Body of pancreas (tissue), 4 donors: ENCODE measurements at regions not wholly inside any gene's neighbourhood (a gene's known extent, or its start where the extent isn't known, plus 50 kb on each side); places are given as distances from the start of the nearest gene placed in this dataset.

Experiments
- ATAC-seq: fragments of 150-250 bp; one replicate; pipeline ENCODE4 v1.9.1; 2016
- DNase-seq, 4 donors: peaks; one replicate each; pipeline ENCODE4 v3.0.0-alpha.2; 2019
- H3K27ac ChIP-seq, 4 donors: fragments of 200-600 bp; sonication (generic); 1 replicate in 3 of 4; 2 replicates in 1 of 4; pipeline versions ENCODE4 v1.5.1 to v1.6.1; 2016 to 2019; ENCODE audit warnings: mild to moderate bottlenecking in 1 of 4, mixed read lengths in 1 of 4, moderate library complexity in 1 of 4
- H3K27me3 ChIP-seq, 2 donors: fragments of 200-600 bp; sonication (generic); one replicate each; pipeline ENCODE4 v1.6.0; 2016; ENCODE audit warnings: mild to moderate bottlenecking in 1 of 2
- H3K36me3 ChIP-seq, 2 donors: fragments of 200-600 bp; sonication (generic); replicated peaks in 1 of 2; 2 replicates each; pipeline ENCODE4 v1.5.1; 2016; ENCODE audit warnings: low read depth in 2 of 2; ENCODE audit not compliant: insufficient read depth in 1 of 2
- H3K4me1 ChIP-seq: fragments of 200-600 bp; sonication (generic); one replicate; pipeline ENCODE4 v1.6.0; 2016
- H3K4me3 ChIP-seq, 2 donors: fragments of 200-600 bp; sonication (generic); 1 replicate in 1 of 2; 2 replicates in 1 of 2; pipeline ENCODE4 v1.5.1; 2016 to 2019
- H3K9me3 ChIP-seq, 3 donors: fragments of 200-600 bp; sonication (generic); 1 replicate in 2 of 3; 2 replicates in 1 of 3; pipeline ENCODE4 v1.5.1; 2016
- POLR2A ChIP-seq, 3 donors: fragments of 450-650 bp; IDR thresholded peaks; one replicate each; pipeline ENCODE4 v1.6.1; 2016; ENCODE audit warnings: antibody characterized with exemption in 3 of 3, mild to moderate bottlenecking in 2 of 3
- whole genome bisulfite sequencing, 2 donors: methylation state at CpG; one replicate each; pipeline ENCODE4 v1.1.5; 2017; 5-methylcytosine and 5-hydroxymethylcytosine counted together
- intact Hi-C: fragments of 100-400 bp; cut with DNase I; formaldehyde crosslinking; loops from one replicate; pipeline ENCODE4 v1.15.1; 2023
- TF ChIP-seq, protein P1 (sequence below), 7 experiments: fragments of 450-650 bp in 4 of 7; fragments of 200-600 bp in 3 of 7; sonication (generic) in 3 of 7; IDR thresholded peaks; one replicate each; pipeline ENCODE4 v1.5.1; 2016 to 2019; ENCODE audit warnings: antibody characterized with exemption in 7 of 7

DNA sequence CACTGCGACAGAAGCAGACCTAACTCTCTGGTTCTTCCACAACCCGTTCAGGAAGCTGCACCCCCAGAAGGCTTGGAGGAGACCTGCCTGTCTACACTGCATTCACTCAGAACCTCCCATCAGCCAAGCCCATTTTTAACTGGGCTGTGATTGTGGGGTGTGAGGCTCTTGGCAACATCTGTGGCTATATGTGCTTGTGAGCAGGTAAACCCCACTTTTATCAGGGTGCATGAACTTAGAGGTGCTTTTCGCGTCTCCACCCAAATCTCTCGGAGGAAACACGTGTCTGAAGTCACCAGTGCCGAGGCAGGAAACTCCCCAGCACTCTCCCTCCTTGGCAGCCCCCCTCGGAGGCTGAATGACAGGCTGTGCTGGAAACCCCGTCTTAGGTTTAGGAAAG lies 158.2 kb upstream of the SALL3 start:
- no peak overlapping the region for H3K4me3 ChIP-seq
- no peak for DNase-seq

DNA sequence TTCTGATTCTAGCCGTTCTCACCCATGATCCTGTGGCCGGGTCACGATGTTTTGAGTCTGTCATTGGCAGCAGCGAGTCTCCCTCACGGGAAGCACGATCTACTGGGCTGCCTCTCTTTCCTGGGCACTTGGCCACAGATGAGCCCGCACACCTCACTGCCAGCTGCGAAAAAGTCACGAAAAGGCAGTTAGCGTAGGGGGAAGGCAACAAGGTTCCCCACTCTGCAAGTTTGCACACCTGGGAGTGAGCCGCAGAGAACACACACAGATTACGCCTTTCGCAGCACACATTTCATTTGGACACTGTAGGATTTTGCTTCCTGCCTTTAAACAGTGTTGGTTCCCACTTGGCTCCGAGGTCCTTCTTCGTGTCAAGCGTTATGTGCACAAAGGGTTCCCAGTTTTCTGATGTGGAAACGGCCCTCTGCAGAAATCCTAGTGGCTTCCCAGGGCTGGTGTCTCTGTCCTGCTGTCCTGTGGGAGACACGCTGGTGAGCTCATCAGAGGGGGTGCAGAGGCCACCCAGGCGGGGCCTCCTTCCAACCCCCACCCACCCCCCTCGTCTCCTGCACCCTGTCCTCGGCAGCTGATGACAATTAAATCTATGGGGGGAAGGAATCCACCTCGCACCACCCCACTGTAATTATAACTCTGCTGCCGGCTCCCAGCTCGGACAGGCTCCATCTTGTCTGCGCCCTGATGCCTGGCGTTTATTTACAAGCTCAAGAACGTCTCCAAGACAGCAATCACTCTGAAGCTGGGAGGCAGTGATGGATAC lies 157.3 kb upstream of the SALL3 start:
- no peaks in the 10 kb centered on the region for H3K36me3 ChIP-seq
- H3K27me3 ChIP-seq = peaks cover 0 to 5% of the 10 kb centered on the region in 2 donors
- no peaks in the 10 kb centered on the region for H3K9me3 ChIP-seq
- 53 to 65% methylated on average over 24 to 27 of the region's 27 CpGs for WGBS, 2 donors
- H3K4me1 ChIP-seq = no peaks in the 10 kb centered on the region
- no peak overlapping the region for H3K4me3 ChIP-seq
- no peak overlapping the region for H3K27ac ChIP-seq
- DNase-seq = no peak
- intact Hi-C loops = no loop called here
- no peak for TF ChIP-seq POLR2A (IDR thresholded peaks at IDR 0.05)
- TF ChIP-seq, protein P1, sequence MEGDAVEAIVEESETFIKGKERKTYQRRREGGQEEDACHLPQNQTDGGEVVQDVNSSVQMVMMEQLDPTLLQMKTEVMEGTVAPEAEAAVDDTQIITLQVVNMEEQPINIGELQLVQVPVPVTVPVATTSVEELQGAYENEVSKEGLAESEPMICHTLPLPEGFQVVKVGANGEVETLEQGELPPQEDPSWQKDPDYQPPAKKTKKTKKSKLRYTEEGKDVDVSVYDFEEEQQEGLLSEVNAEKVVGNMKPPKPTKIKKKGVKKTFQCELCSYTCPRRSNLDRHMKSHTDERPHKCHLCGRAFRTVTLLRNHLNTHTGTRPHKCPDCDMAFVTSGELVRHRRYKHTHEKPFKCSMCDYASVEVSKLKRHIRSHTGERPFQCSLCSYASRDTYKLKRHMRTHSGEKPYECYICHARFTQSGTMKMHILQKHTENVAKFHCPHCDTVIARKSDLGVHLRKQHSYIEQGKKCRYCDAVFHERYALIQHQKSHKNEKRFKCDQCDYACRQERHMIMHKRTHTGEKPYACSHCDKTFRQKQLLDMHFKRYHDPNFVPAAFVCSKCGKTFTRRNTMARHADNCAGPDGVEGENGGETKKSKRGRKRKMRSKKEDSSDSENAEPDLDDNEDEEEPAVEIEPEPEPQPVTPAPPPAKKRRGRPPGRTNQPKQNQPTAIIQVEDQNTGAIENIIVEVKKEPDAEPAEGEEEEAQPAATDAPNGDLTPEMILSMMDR (IDR thresholded peaks at IDR 0.05) = no peak
- no peak for ATAC-seq

More for the DNA sequence above, 158.2 kb upstream of the SALL3 start:
- TF ChIP-seq POLR2A (IDR thresholded peaks at IDR 0.05) = no peak
- TF ChIP-seq, protein P1 (IDR thresholded peaks at IDR 0.05) = no peak
- no peaks in the 10 kb centered on the region for H3K4me1 ChIP-seq
- no peaks in the 10 kb centered on the region for H3K36me3 ChIP-seq
- peaks cover 0 to 5% of the 10 kb centered on the region in 2 donors for H3K27me3 ChIP-seq
- H3K27ac ChIP-seq = no peak overlapping the region
- intact Hi-C loops = no loop called here
- WGBS, 2 donors = 0 to 47% methylated on average over 1 to 9 of the region's 9 CpGs
- no peak for ATAC-seq
- no peaks in the 10 kb centered on the region for H3K9me3 ChIP-seq

DNA sequence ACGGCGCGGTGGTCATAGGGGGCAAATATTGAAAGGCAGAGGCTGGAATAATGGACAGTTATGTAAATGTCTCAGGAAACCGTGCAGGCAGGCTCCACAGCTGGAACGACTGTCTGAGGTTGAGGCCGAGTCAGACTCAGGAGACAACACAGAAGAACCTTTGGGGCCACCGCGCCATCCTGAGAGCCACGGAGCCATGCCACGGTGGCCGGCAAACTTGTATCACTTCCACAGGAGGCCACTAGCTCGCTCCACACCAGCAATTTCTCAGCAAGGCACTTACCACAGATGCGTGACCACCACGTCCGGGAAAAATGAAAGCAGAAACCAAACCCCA lies 156.7 kb upstream of the SALL3 start:
- WGBS, 2 donors = 78 to 81% methylated on average over 15 of the region's 15 CpGs
- H3K4me3 ChIP-seq = no peak overlapping the region
- intact Hi-C loops = no loop called here
- TF ChIP-seq POLR2A (IDR thresholded peaks at IDR 0.05) = no peak
- TF ChIP-seq, protein P1 (IDR thresholded peaks at IDR 0.05) = no peak
- H3K9me3 ChIP-seq = no peaks in the 10 kb centered on the region
- DNase-seq (no peak), ATAC-seq (no peak)
- H3K4me1 ChIP-seq = no peaks in the 10 kb centered on the region
- H3K27ac ChIP-seq = no peak overlapping the region
- no peaks in the 10 kb centered on the region for H3K36me3 ChIP-seq
- H3K27me3 ChIP-seq = peaks cover 0 to 5% of the 10 kb centered on the region in 2 donors

DNA sequence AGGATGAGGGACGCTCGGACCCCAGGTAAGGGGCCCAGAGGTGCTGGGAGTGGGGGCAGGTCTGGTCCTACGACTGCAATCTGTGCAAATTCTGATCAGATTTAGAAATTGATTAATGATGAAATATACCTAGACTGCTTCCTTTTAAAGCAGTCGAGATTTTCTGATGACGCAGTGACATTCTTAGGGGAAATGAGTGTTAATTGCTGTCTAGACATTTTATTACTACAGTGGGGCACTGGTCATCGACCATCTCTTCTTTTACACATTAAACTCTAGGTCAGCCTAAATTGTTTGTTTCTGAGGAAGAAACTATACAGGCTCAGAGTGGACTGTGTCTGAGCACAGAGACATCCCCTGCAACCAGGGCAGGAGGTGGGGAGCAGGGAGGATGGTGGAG lies 154.4 kb upstream of the SALL3 start:
- 48% methylated on average over 6 of the region's 6 CpGs for WGBS, 2 donors
- H3K27me3 ChIP-seq = no peaks in the 10 kb centered on the region
- ATAC-seq (no peak), DNase-seq (no peak)
- intact Hi-C loops = no loop called here
- no peak for TF ChIP-seq POLR2A (IDR thresholded peaks at IDR 0.05)
- TF ChIP-seq, protein P1 (IDR thresholded peaks at IDR 0.05) = no peak
- no peaks in the 10 kb centered on the region for H3K36me3 ChIP-seq
- no peak overlapping the region for H3K27ac ChIP-seq
- H3K9me3 ChIP-seq = no peaks in the 10 kb centered on the region
- no peak overlapping the region for H3K4me3 ChIP-seq
- no peaks in the 10 kb centered on the region for H3K4me1 ChIP-seq

DNA sequence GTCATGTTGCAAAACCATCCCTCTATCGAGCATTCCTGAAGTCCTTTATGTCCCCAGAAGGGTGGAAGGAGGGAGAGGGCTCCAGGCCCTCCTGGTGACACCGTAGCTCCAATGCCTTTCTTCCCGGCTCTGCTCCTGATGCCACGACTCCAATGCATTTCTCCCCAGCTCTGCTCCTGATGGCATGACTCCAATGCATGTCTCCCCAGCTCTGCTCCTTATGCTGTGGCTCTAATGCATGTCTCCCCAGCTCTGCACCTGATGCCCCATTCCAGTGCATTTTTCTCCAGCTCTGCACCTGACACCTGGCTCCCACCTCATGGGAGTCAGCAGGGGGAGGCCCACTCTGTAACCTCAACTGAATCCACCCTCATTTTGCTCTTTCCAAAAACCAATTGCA lies 153.0 kb upstream of the SALL3 start:
- Histone ChIP-seq H3K27me3 (no peaks in the 10 kb centered on the region), H3K27ac (no peak overlapping the region), H3K36me3 (no peaks in the 10 kb centered on the region), H3K4me1 (no peaks in the 10 kb centered on the region), H3K4me3 (no peak overlapping the region), H3K9me3 (no peaks in the 10 kb centered on the region)
- 67 to 68% methylated on average over 4 of the region's 4 CpGs for WGBS, 2 donors
- no peak for DNase-seq
- no peak for ATAC-seq
- TF ChIP-seq, protein P1 (IDR thresholded peaks at IDR 0.05) = no peak
- TF ChIP-seq POLR2A (IDR thresholded peaks at IDR 0.05) = no peak
- intact Hi-C loops = no loop called here
